Vagina (tissue), 2 donors: ENCODE measurements at regions not wholly inside any gene's neighbourhood (a gene's known extent, or its start where the extent isn't known, plus 50 kb on each side); places are given as distances from the start of the nearest gene placed in this dataset.
"Not testable (repeated sequence)": the region's sequence is repeated elsewhere in the genome, so short reads cannot be mapped to it uniquely, and the experiment has no call there.

Source experiments
- DNase-seq, 2 donors: peaks; one replicate each; pipeline ENCODE4 v3.0.0-alpha.2; 2017; ENCODE audit errors: extremely low spot score in 2 of 2
- H3K27ac ChIP-seq: fragments of 200-600 bp; sonication (generic); one replicate; pipeline ENCODE4 v1.5.1; 2019
- H3K27me3 ChIP-seq: fragments of 200-600 bp; sonication (generic); one replicate; pipeline ENCODE4 v1.5.1; 2019
- H3K36me3 ChIP-seq, 2 donors: fragments of 200-600 bp; sonication (generic); one replicate each; pipeline ENCODE4 v1.5.1; 2017 to 2019
- H3K4me1 ChIP-seq: fragments of 200-600 bp; sonication (generic); one replicate; pipeline ENCODE4 v1.5.1; 2019
- H3K4me3 ChIP-seq, 2 donors: fragments of 200-600 bp; sonication (generic); 1 replicate in 1 of 2; 2 replicates in 1 of 2; pipeline ENCODE4 v1.5.1; 2016 to 2019
- H3K9me3 ChIP-seq: fragments of 200-600 bp; sonication (generic); one replicate; pipeline ENCODE4 v1.5.1; 2019
- POLR2A ChIP-seq, 2 donors: fragments of 450-650 bp; IDR thresholded peaks; one replicate each; pipeline ENCODE4 v1.6.1; 2017; ENCODE audit warnings: antibody characterized with exemption in 2 of 2, mild to moderate bottlenecking in 2 of 2, moderate library complexity in 2 of 2
- POLR2AphosphoS5 ChIP-seq, 2 donors: sonication (generic); formaldehyde crosslinking; IDR thresholded peaks; one replicate each; pipeline ENCODE4 v1.9.0; 2017; ENCODE audit warnings: antibody characterized with exemption in 2 of 2, mild to moderate bottlenecking in 2 of 2, low read depth in 1 of 2; ENCODE audit not compliant: insufficient read depth in 1 of 2
- intact Hi-C: fragments of 100-400 bp; cut with DNase I; formaldehyde crosslinking; loops from one replicate; pipeline ENCODE4 v1.15.1; 2023
- TF ChIP-seq, protein P1 (sequence below), 3 experiments: fragments of 450-650 bp in 2 of 3; fragments of 200-600 bp in 1 of 3; sonication (generic) in 1 of 3; IDR thresholded peaks; one replicate each; pipeline ENCODE4 v1.5.1; 2017 to 2019; ENCODE audit warnings: antibody characterized with exemption in 3 of 3, mild to moderate bottlenecking in 2 of 3, moderate library complexity in 2 of 3

DNA sequence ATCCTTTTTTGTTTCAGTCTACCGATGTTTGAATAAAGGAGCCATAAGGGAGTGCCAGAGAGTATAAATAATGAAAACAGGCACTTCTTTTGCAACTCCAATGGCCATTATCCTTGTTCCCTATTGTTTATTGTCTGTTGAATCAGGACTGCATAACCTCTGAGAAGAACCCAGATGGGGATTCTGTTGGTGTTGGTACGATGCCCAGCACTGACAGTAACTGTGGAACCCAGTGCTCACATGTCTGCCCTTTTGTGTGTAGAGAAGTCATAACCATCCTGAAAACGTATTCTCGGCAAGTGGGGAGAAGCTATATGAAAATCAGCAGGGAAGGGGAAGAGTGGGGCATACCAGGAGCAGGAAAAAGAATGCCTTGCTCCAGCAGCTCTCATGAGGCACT, 195.1 kb upstream of the EDNRA start:
- TF ChIP-seq POLR2AphosphoS5 (IDR thresholded peaks at IDR 0.05; ENCODE audit: insufficient read depth in 1 of 2, low read depth in 1 of 2) = no peak
- TF ChIP-seq, protein P1, sequence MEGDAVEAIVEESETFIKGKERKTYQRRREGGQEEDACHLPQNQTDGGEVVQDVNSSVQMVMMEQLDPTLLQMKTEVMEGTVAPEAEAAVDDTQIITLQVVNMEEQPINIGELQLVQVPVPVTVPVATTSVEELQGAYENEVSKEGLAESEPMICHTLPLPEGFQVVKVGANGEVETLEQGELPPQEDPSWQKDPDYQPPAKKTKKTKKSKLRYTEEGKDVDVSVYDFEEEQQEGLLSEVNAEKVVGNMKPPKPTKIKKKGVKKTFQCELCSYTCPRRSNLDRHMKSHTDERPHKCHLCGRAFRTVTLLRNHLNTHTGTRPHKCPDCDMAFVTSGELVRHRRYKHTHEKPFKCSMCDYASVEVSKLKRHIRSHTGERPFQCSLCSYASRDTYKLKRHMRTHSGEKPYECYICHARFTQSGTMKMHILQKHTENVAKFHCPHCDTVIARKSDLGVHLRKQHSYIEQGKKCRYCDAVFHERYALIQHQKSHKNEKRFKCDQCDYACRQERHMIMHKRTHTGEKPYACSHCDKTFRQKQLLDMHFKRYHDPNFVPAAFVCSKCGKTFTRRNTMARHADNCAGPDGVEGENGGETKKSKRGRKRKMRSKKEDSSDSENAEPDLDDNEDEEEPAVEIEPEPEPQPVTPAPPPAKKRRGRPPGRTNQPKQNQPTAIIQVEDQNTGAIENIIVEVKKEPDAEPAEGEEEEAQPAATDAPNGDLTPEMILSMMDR (IDR thresholded peaks at IDR 0.05) = no peak
- TF ChIP-seq POLR2A (IDR thresholded peaks at IDR 0.05) = no peak
- intact Hi-C loops = no loop called here
- H3K36me3 ChIP-seq = no peaks in the 10 kb centered on the region
- no peaks in the 10 kb centered on the region for H3K9me3 ChIP-seq
- H3K27me3 ChIP-seq = no peaks in the 10 kb centered on the region
- no peak for DNase-seq
- no peak overlapping the region for H3K4me3 ChIP-seq
- peaks cover 16% of the 10 kb centered on the region for H3K4me1 ChIP-seq
- H3K27ac ChIP-seq = no peak overlapping the region

GRCh38 chr4:147286846-147287587, 193.9 kb upstream of the EDNRA start:
- no peak overlapping the region for H3K27ac ChIP-seq
- TF ChIP-seq, protein P1 (IDR thresholded peaks at IDR 0.05) = no peak
- TF ChIP-seq POLR2A (IDR thresholded peaks at IDR 0.05) (no peak), POLR2AphosphoS5 (IDR thresholded peaks at IDR 0.05; ENCODE audit: insufficient read depth in 1 of 2, low read depth in 1 of 2) (no peak)
- H3K27me3 ChIP-seq = no peaks in the 10 kb centered on the region
- peaks cover 16% of the 10 kb centered on the region for H3K4me1 ChIP-seq
- intact Hi-C loops = no loop called here
- no peaks in the 10 kb centered on the region for H3K9me3 ChIP-seq
- H3K4me3 ChIP-seq = no peak overlapping the region
- no peak for DNase-seq
- no peaks in the 10 kb centered on the region for H3K36me3 ChIP-seq

DNA sequence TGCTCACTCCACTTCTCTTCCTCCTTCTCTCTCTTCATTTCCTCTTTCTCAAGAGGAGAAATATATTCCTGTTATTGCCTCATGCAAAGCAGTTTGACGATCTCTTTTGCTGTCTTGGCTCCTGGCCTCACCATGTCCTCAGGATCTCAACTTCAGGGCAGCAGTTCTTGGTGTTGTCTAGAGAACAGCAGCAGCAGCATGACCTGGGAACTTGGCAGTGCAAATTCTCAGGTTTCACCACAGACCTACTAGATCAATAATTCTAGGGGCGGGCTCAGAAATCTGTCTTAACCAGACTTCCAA, 193.4 kb upstream of the EDNRA start:
- H3K27me3 ChIP-seq = no peaks in the 10 kb centered on the region
- no peaks in the 10 kb centered on the region for H3K36me3 ChIP-seq
- intact Hi-C loops = no loop called here
- no peak for TF ChIP-seq POLR2A (IDR thresholded peaks at IDR 0.05)
- TF ChIP-seq, protein P1 (IDR thresholded peaks at IDR 0.05) = no peak
- TF ChIP-seq POLR2AphosphoS5 (IDR thresholded peaks at IDR 0.05; ENCODE audit: insufficient read depth in 1 of 2, low read depth in 1 of 2) = no peak
- no peaks in the 10 kb centered on the region for H3K9me3 ChIP-seq
- no peak overlapping the region for H3K4me3 ChIP-seq
- no peak for DNase-seq
- no peak overlapping the region for H3K27ac ChIP-seq
- H3K4me1 ChIP-seq = peaks cover 16% of the 10 kb centered on the region

DNA sequence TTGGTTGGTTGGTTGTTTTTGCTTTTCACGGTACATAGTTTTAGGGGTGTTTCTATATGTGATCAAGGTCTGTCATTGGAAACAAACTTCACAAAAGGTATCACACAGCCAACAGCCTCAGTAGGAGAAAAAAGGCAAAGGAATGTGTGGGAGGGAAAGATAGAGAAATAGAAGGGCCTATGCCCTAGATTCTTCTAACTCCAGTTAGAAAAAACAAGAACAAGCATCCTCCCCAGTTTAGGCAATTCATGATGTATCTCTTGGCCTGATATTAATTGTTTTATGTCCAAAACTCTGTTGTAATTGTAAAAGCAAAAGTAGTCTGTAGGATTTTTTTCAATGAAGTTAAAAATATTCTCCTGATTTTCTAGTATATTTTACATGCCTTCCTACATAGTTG, 192.4 kb upstream of the EDNRA start:
- DNase-seq = no peak
- intact Hi-C loops = no loop called here
- Histone ChIP-seq H3K36me3 (no peaks in the 10 kb centered on the region), H3K4me3 (no peak overlapping the region), H3K27me3 (no peaks in the 10 kb centered on the region), H3K9me3 (no peaks in the 10 kb centered on the region), H3K4me1 (peaks cover 16% of the 10 kb centered on the region), H3K27ac (no peak overlapping the region)
- TF ChIP-seq POLR2A (IDR thresholded peaks at IDR 0.05) (no peak), POLR2AphosphoS5 (IDR thresholded peaks at IDR 0.05; ENCODE audit: insufficient read depth in 1 of 2, low read depth in 1 of 2) (no peak)
- TF ChIP-seq, protein P1 (IDR thresholded peaks at IDR 0.05) = no peak

DNA sequence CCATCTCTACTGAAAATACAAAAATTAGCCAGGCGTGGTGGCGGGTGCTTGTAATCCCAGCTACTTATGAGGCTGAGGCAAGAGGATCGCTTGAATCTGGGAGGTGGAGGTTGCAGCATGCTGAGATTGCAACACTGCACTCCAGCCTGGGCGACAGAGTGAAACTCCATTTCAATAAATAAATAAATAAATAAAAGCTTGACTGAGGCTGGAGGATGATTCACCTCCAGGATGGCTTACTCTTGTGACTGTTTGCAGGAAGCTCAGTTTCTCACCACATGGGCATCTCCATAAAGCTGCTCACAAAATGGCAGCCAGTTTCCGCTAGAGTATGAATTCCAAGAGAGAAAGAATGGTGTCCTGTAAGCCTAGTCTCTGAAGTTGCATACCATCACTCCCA, 191.7 kb upstream of the EDNRA start:
- Histone ChIP-seq H3K36me3 (no peaks in the 10 kb centered on the region), H3K27me3 (no peaks in the 10 kb centered on the region), H3K4me3 (no peak overlapping the region), H3K27ac (no peak overlapping the region), H3K4me1 (peaks cover 16% of the 10 kb centered on the region), H3K9me3 (no peaks in the 10 kb centered on the region)
- TF ChIP-seq POLR2A (IDR thresholded peaks at IDR 0.05) (no peak), POLR2AphosphoS5 (IDR thresholded peaks at IDR 0.05; ENCODE audit: insufficient read depth in 1 of 2, low read depth in 1 of 2) (no peak)
- TF ChIP-seq, protein P1 (IDR thresholded peaks at IDR 0.05) = no peak
- intact Hi-C loops = no loop called here
- DNase-seq = no peak

GRCh38 chr4:147292604-147293313, 188.1 kb upstream of the EDNRA start:
- H3K36me3 ChIP-seq, intact Hi-C loops, DNase-seq, H3K4me1 ChIP-seq, H3K27me3 ChIP-seq, H3K9me3 ChIP-seq, H3K27ac ChIP-seq, H3K4me3 ChIP-seq: not testable (repeated sequence)

- H3K9me3 ChIP-seq, H3K27me3 ChIP-seq, DNase-seq, intact Hi-C loops, H3K36me3 ChIP-seq, H3K27ac ChIP-seq, H3K4me1 ChIP-seq, H3K4me3 ChIP-seq: not testable (repeated sequence)
Observed at GRCh38 chr4:147293314-147293677, 187.6 kb upstream of the EDNRA start.
